ENCODE measurements at regions not wholly inside any gene's neighbourhood (a gene's known extent, or its start where the extent isn't known, plus 50 kb on each side); places are given as distances from the start of the nearest gene placed in this dataset.

GRCh38 chr9:90948156-90948555 lies 146.5 kb downstream of the SYK start:
- TF ChIP-seq CTCF (IDR thresholded peaks at IDR 0.05) (no peak), POLR2A (IDR thresholded peaks at IDR 0.05) (no peak), EP300 (IDR thresholded peaks at IDR 0.05) (no peak)

All from ovary (tissue), 3 donors.